ENCODE measurements at regions not wholly inside any gene's neighbourhood (a gene's known extent, or its start where the extent isn't known, plus 50 kb on each side); places are given as distances from the start of the nearest gene placed in this dataset.

- peaks cover 2% of the 10 kb centered on the region for H3K27me3 Mint-ChIP-seq (ENCODE audit: insufficient read depth, low read depth)
Measured at GRCh38 chr2:380221-380620, 92.3 kb upstream of the ALKAL2 start.

GRCh38 chr2:379778-380177 lies 91.9 kb upstream of the ALKAL2 start:
- Histone ChIP-seq H2AFZ (replicated peaks) (no peak overlapping the region), H3K4me2 (no peak overlapping the region), H3K4me1 (peaks cover 10% of the 10 kb centered on the region), H3K36me3 (no peaks in the 10 kb centered on the region), H3F3A (ENCODE audit: low read depth) (peaks cover 12% of the 10 kb centered on the region), H3K4me3 (no peak overlapping the region), H3K9me3 (ENCODE audit: low read depth) (no peaks in the 10 kb centered on the region), H3K9ac (no peak overlapping the region), H3K79me2 (ENCODE audit: low read depth) (no peaks in the 10 kb centered on the region), H3K27ac (no peak overlapping the region), H3K27me3 (peaks cover 7% of the 10 kb centered on the region), H4K20me1 (ENCODE audit: low read depth) (no peaks in the 10 kb centered on the region)
- peaks cover 37% of the 10 kb centered on the region for H3K9me3 Mint-ChIP-seq
- peaks cover 5% of the 10 kb centered on the region for H3K36me3 Mint-ChIP-seq
- DNase-seq (ENCODE audit: low spot score) = no peak
- no peaks in the 10 kb centered on the region for H3K27me3 Mint-ChIP-seq (ENCODE audit: insufficient read depth, low read depth)
- H3K4me3 Mint-ChIP-seq = no peak overlapping the region
- H3K27ac Mint-ChIP-seq = no peak overlapping the region
- TF ChIP-seq EZH2phosphoT487 (IDR thresholded peaks at IDR 0.05) (no peak), EZH2 (IDR thresholded peaks at IDR 0.05) (no peak), CTCF (IDR thresholded peaks at IDR 0.05) (no peak)
- H3K4me1 Mint-ChIP-seq = peaks cover 20% of the 10 kb centered on the region

More at GRCh38 chr2:380221-380620, 92.3 kb upstream of the ALKAL2 start:
- H3K4me1 Mint-ChIP-seq = peaks cover 23% of the 10 kb centered on the region
- Histone ChIP-seq H2AFZ (replicated peaks) (no peak overlapping the region), H3K9ac (no peak overlapping the region), H3K27ac (no peak overlapping the region), H4K20me1 (ENCODE audit: low read depth) (no peaks in the 10 kb centered on the region), H3K9me3 (ENCODE audit: low read depth) (no peaks in the 10 kb centered on the region), H3F3A (ENCODE audit: low read depth) (peaks cover 12% of the 10 kb centered on the region), H3K4me3 (no peak overlapping the region), H3K4me1 (peaks cover 10% of the 10 kb centered on the region), H3K4me2 (no peak overlapping the region), H3K36me3 (no peaks in the 10 kb centered on the region), H3K27me3 (peaks cover 7% of the 10 kb centered on the region), H3K79me2 (ENCODE audit: low read depth) (no peaks in the 10 kb centered on the region)
- H3K4me3 Mint-ChIP-seq = no peak overlapping the region
- peaks cover 5% of the 10 kb centered on the region for H3K36me3 Mint-ChIP-seq
- TF ChIP-seq EZH2 (IDR thresholded peaks at IDR 0.05) = no peak
- TF ChIP-seq CTCF (IDR thresholded peaks at IDR 0.05) = no peak
- no peak for TF ChIP-seq EZH2phosphoT487 (IDR thresholded peaks at IDR 0.05)
- no peak overlapping the region for H3K27ac Mint-ChIP-seq
- peaks cover 38% of the 10 kb centered on the region for H3K9me3 Mint-ChIP-seq
- DNase-seq (ENCODE audit: low spot score) = no peak

- no peak overlapping the region for H2AFZ ChIP-seq (replicated peaks)
- Mint-ChIP-seq H3K9me3 (peaks cover 42% of the 10 kb centered on the region), H3K36me3 (peaks cover 5% of the 10 kb centered on the region), H3K27me3 (ENCODE audit: insufficient read depth, low read depth) (no peaks in the 10 kb centered on the region), H3K27ac (no peak overlapping the region), H3K4me3 (no peak overlapping the region), H3K4me1 (peaks cover 20% of the 10 kb centered on the region)
- peaks cover 12% of the 10 kb centered on the region for H3F3A ChIP-seq (ENCODE audit: low read depth)
- no peak overlapping the region for H3K4me3 ChIP-seq
- no peak overlapping the region for H3K9ac ChIP-seq
- no peak overlapping the region for H3K4me2 ChIP-seq
- no peaks in the 10 kb centered on the region for H3K79me2 ChIP-seq (ENCODE audit: low read depth)
- TF ChIP-seq EZH2 (IDR thresholded peaks at IDR 0.05) (no peak), EZH2phosphoT487 (IDR thresholded peaks at IDR 0.05) (no peak), CTCF (IDR thresholded peaks at IDR 0.05) (no peak)
- DNase-seq (ENCODE audit: low spot score) = no peak
- peaks cover 7% of the 10 kb centered on the region for H3K27me3 ChIP-seq
- no peaks in the 10 kb centered on the region for H3K36me3 ChIP-seq
- H3K4me1 ChIP-seq = peaks cover 10% of the 10 kb centered on the region
- H3K9me3 ChIP-seq (ENCODE audit: low read depth) = no peaks in the 10 kb centered on the region
- H4K20me1 ChIP-seq (ENCODE audit: low read depth) = no peaks in the 10 kb centered on the region
- H3K27ac ChIP-seq = no peak overlapping the region
Measured at GRCh38 chr2:378364-378763, 90.5 kb upstream of the ALKAL2 start.
